ENCODE measurements at regions not wholly inside any gene's neighbourhood (a gene's known extent, or its start where the extent isn't known, plus 50 kb on each side); places are given as distances from the start of the nearest gene placed in this dataset.
"Not testable (repeated sequence)": the region's sequence is repeated elsewhere in the genome, so short reads cannot be mapped to it uniquely, and the experiment has no call there.

- TF ChIP-seq CTCF, POLR2A (IDR thresholded peaks at IDR 0.05): not testable (repeated sequence)
Observed at GRCh38 chr19:28433166-28433565, 779.8 kb downstream of the UQCRFS1 start.
